ENCODE measurements at regions not wholly inside any gene's neighbourhood (a gene's known extent, or its start where the extent isn't known, plus 50 kb on each side); places are given as distances from the start of the nearest gene placed in this dataset.
"Not testable (repeated sequence)": the region's sequence is repeated elsewhere in the genome, so short reads cannot be mapped to it uniquely, and the experiment has no call there.

DNA sequence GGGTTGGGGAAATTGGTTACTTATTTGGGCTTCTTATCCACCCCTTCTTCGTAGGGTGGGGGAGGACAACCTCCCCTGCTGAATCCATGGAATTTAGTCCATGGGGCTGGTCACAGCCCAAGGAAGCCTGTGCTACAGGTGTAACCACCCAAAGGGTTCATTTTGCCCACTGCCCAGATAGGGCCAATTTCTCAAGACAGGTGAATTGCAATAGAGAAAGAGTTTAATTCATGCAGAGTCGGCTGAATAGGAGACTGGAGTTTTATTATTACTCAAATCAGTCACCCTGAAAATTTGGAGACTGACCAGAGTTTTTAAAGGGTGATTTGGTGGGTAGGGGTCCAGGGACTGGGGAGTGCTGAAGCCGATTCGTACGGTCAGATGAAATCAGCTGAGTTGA is 101.5 kb upstream of the HS3ST2 start:
- TF ChIP-seq, protein P1, sequence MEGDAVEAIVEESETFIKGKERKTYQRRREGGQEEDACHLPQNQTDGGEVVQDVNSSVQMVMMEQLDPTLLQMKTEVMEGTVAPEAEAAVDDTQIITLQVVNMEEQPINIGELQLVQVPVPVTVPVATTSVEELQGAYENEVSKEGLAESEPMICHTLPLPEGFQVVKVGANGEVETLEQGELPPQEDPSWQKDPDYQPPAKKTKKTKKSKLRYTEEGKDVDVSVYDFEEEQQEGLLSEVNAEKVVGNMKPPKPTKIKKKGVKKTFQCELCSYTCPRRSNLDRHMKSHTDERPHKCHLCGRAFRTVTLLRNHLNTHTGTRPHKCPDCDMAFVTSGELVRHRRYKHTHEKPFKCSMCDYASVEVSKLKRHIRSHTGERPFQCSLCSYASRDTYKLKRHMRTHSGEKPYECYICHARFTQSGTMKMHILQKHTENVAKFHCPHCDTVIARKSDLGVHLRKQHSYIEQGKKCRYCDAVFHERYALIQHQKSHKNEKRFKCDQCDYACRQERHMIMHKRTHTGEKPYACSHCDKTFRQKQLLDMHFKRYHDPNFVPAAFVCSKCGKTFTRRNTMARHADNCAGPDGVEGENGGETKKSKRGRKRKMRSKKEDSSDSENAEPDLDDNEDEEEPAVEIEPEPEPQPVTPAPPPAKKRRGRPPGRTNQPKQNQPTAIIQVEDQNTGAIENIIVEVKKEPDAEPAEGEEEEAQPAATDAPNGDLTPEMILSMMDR (conservative IDR thresholded peaks at IDR 0.05; ENCODE audit: low read depth, low read length) = no peak
- no peak overlapping the region for H3K4me3 ChIP-seq (ENCODE audit: low read depth, low read length)
- no peak for DNase-seq (ENCODE audit: low read depth)

DNA sequence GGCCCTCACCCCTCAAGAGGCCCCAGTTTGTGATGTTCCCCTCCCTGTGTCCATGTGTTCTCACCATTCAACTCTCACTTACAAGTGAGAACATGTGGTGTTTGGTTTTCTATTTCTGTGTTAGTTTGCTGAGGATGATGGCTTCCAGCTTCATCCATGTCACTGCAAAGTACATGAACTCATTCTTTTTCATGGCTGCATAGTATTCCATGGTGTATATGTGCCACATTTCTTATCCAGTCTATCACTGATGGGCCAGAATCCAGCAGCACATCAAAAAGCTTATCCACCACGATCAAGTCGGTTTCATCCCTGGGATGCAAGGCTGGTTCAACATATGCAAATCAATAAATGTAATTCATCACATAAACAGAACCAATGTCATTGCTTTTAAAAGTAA is 95.4 kb upstream of the HS3ST2 start:
- H3K4me3 ChIP-seq (ENCODE audit: low read depth, low read length); DNase-seq (ENCODE audit: low read depth): not testable (repeated sequence)

- TF ChIP-seq, protein P1 (conservative IDR thresholded peaks at IDR 0.05; ENCODE audit: low read depth, low read length) = no peak
- no peak for DNase-seq (ENCODE audit: low read depth)
- no peak overlapping the region for H3K4me3 ChIP-seq (ENCODE audit: low read depth, low read length)
Measured at GRCh38 chr16:22719945-22720344, 94.0 kb upstream of the HS3ST2 start.

- DNase-seq (ENCODE audit: low read depth) = no peak
- TF ChIP-seq, protein P1 (conservative IDR thresholded peaks at IDR 0.05; ENCODE audit: low read depth, low read length) = no peak
- H3K4me3 ChIP-seq (ENCODE audit: low read depth, low read length) = no peak overlapping the region
Measured at GRCh38 chr16:22721511-22722100, 92.4 kb upstream of the HS3ST2 start.

GRCh38 chr16:22722551-22723541 is 91.1 kb upstream of the HS3ST2 start:
- not testable (repeated sequence) for H3K4me3 ChIP-seq (ENCODE audit: low read depth, low read length); DNase-seq (ENCODE audit: low read depth)

DNA sequence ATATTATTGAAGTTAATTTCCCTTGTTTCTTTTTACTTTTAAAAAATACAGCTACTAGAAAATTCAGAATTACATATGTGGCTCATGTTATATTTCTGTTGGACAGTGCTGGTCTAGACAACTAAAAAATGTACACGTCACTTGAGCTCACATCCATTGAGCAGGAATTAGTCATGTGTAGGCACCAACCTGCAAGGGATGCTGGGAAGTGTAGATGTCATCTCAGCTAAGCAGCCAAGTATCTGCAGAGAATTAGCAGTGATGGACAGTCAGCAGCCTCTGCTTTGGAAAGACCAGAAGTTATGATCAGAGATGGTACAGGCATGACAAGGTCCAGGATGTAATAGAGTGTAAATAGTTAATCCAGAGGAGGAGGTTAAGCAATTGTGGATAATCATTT is 87.1 kb upstream of the HS3ST2 start:
- H3K4me3 ChIP-seq (ENCODE audit: low read depth, low read length) = no peak overlapping the region
- TF ChIP-seq, protein P1 (conservative IDR thresholded peaks at IDR 0.05; ENCODE audit: low read depth, low read length) = no peak
- DNase-seq (ENCODE audit: low read depth) = no peak

- DNase-seq (ENCODE audit: low read depth) = no peak
- H3K4me3 ChIP-seq (ENCODE audit: low read depth, low read length) = no peak overlapping the region
- TF ChIP-seq, protein P1 (conservative IDR thresholded peaks at IDR 0.05; ENCODE audit: low read depth, low read length) = no peak
Measured at GRCh38 chr16:22727285-22728166, 86.4 kb upstream of the HS3ST2 start.
